ENCODE measurements at regions not wholly inside any gene's neighbourhood (a gene's known extent, or its start where the extent isn't known, plus 50 kb on each side); places are given as distances from the start of the nearest gene placed in this dataset.

DNA sequence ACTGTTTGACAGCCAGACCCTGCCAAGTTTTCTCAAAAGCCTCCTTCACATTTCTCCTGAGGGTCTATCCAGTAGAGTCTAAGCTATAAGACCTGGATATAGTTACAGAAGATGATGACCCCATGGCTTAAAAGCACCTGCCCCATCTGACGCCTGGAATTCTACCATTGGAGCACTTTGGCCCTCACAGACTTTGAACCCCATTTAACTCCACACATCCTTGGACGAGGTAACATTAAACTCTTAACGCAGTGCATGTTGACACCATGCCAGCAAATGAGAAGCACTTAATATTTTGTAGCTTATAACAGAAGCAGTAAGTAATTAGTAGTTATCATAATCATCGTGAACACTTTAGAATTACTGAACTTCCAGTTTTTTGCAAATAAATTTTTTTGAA, 61.9 kb upstream of the SMNDC1 start:
- Mint-ChIP-seq H3K9me3 (no peaks in the 10 kb centered on the region), H3K4me1 (peaks cover 36% of the 10 kb centered on the region), H3K27me3 (no peaks in the 10 kb centered on the region), H3K27ac (peak overlapping the region; percentile 83), H3K36me3 (ENCODE audit: low read depth) (no peaks in the 10 kb centered on the region), H3K4me3 (peak overlapping the region; percentile 84)
- no peak for ATAC-seq (replicated peaks)

DNA sequence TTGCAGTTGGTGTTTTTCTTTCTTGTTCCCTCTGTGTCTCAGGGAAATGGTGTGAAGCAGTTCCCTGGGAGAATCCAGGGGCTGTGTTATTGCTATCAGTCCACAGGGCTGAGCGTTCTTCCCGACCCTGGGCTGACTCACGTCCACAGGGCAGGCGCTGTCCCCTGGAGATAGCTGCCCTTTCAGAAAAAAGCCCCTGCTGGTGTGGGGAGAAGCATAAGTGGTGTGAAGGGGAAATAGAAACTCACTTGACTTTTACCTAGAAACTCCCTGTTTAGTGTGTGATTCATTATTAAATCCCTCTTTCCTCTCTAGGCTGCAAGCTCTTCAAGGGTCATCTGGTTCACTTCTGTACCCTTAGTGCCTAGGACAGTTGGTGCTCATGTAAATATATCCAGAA, 63.3 kb upstream of the SMNDC1 start:
- Mint-ChIP-seq H3K4me1 (peaks cover 37% of the 10 kb centered on the region), H3K27me3 (no peaks in the 10 kb centered on the region)

DNA sequence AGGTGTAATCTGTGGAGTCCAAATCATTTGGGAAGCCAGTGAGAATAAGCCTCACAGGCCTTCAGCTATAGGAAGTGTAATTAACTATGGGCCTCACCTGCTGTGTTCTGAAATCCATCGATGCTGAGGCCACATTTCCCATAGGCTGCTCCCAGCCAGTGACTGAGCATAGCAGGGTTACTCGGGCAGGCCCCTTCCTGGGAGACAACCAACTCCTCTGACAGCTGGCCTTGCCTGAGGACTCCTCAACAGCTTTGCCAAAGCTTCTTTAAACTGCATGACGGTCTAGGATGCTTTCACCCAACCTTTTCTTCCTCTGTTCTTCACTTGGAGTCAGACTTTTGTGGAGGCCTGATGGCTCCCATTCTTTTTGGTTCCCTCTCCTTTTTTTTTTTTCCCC, 63.8 kb upstream of the SMNDC1 start:
- no peak for ATAC-seq (replicated peaks)
- no peaks in the 10 kb centered on the region for H3K36me3 Mint-ChIP-seq (ENCODE audit: low read depth)
- peaks cover 33% of the 10 kb centered on the region for H3K4me1 Mint-ChIP-seq
- no peaks in the 10 kb centered on the region for H3K9me3 Mint-ChIP-seq
- peak overlapping the region; percentile 84 for H3K4me3 Mint-ChIP-seq
- H3K27ac Mint-ChIP-seq = peak overlapping the region; percentile 66
- no peaks in the 10 kb centered on the region for H3K27me3 Mint-ChIP-seq

More for the DNA sequence above, 63.3 kb upstream of the SMNDC1 start:
- Mint-ChIP-seq H3K36me3 (ENCODE audit: low read depth) (no peaks in the 10 kb centered on the region), H3K4me3 (peak overlapping the region; percentile 84), H3K27ac (peak overlapping the region; percentile 66), H3K9me3 (no peaks in the 10 kb centered on the region)
- peak; percentile 25 for ATAC-seq (replicated peaks)

DNA sequence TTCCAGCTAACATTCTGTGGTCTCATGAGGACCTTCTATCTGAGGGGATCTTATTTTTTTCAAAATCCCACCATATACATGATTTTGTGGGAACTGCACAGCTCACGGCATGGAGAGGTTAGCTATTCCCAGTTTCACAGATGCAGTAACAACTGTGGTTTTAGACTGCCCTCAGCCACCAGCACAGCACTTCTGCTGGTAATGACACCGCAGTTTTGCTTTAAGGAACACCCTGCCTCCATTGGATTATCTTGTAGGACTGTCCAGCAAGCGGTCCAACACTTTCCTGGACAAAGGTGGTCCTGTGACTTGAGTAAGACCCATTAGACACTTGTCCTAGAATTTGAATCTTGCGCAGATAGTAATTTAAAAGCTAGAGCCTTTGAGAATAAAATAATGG, 65.3 kb upstream of the SMNDC1 start:
- Mint-ChIP-seq H3K27me3 (no peaks in the 10 kb centered on the region), H3K9me3 (no peaks in the 10 kb centered on the region), H3K36me3 (ENCODE audit: low read depth) (no peaks in the 10 kb centered on the region), H3K27ac (no peak overlapping the region), H3K4me3 (no peak overlapping the region), H3K4me1 (peaks cover 24% of the 10 kb centered on the region)
- no peak for ATAC-seq (replicated peaks)

DNA sequence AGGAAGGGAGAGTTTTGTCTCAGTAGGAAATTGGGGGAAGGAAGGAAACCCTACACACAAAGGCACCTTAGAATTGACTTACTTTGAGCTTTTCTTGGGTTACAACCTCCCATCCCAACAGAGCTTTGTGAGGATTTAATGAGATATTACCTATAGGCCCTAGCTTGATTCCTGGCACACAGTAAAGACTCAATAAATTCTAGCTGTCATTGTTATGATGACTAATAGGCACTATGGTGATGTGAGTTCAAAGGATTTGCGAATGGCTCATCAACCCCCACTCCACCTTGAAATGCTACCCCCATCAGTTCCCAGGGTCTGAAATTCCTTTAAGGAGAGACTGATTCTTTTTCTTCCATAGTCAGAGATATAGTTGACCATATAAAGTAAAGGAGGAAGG, 67.9 kb upstream of the SMNDC1 start:
- Mint-ChIP-seq H3K27me3 (no peaks in the 10 kb centered on the region), H3K4me3 (peak overlapping the region; percentile 45), H3K4me1 (peaks cover 23% of the 10 kb centered on the region), H3K36me3 (ENCODE audit: low read depth) (no peaks in the 10 kb centered on the region), H3K9me3 (no peaks in the 10 kb centered on the region), H3K27ac (peak overlapping the region; percentile 52)
- peak; percentile 74 for ATAC-seq (replicated peaks)

DNA sequence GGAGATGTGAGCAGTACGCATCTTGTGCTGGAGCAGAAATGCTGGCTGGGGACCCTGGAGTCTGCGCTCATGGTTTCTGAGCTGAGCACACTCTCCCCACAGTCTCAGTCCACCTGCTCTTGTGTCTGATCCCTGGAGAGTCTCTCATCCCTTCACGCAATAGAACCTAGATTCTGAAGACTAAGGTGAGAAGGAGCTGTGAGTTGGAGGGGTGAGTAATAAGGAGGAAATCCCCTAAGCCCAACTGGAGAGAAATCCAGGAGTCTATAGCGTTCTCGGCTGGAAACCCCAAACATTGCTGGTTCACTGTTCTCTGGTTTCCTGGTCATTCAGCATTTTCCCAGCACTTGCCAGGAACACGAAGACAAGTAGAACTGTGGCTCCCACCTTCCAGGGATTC, 68.3 kb upstream of the SMNDC1 start:
- H3K4me1 Mint-ChIP-seq = peaks cover 21% of the 10 kb centered on the region
- no peaks in the 10 kb centered on the region for H3K9me3 Mint-ChIP-seq
- H3K4me3 Mint-ChIP-seq = peak overlapping the region; percentile 45
- H3K27me3 Mint-ChIP-seq = no peaks in the 10 kb centered on the region
- peak overlapping the region; percentile 52 for H3K27ac Mint-ChIP-seq
- peak; percentile 84 for ATAC-seq (replicated peaks)
- H3K36me3 Mint-ChIP-seq (ENCODE audit: low read depth) = no peaks in the 10 kb centered on the region

DNA sequence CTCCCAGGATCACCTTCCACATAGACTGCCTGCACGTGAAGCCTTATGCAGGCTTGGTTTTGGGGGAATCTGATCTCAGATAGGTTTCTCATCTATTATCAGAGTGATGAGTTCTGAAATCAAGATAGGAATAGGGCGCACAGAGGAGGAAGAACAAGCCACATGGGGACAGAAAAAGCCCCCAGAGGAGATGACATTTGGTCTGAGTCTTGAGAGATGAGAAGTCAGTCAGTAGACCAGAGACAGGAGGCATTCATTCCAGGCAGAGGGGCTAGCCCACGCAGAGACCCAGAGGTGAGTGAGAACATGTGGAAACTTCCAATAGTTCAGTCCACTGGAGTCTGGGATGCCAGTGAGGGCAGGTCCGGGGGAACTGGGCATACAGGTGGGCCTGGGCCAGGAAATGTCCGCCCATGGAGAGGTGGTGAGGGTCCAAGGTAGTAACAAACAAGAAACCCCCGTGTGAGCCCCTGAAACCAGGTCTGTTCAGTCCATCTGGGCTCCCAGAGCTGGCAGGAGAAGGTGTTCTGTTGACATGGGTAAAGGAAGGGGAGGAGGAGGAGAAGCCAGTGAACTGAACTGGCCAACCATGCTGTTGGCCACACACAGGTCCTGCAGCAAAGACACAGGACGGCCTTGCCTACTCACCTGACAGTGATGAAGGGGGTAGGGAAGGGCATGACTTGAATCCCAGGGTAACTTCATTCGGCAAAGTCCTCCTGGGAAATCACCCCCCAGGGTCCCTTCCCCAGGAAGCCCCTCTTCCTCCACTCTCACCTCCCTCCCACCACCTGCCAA, 69.3 kb upstream of the SMNDC1 start:
- no peaks in the 10 kb centered on the region for H3K27me3 Mint-ChIP-seq
- H3K27ac Mint-ChIP-seq = peak overlapping the region; percentile 7
- H3K4me3 Mint-ChIP-seq = no peak overlapping the region
- no peak for ATAC-seq (replicated peaks)
- no peaks in the 10 kb centered on the region for H3K36me3 Mint-ChIP-seq (ENCODE audit: low read depth)
- peaks cover 13% of the 10 kb centered on the region for H3K4me1 Mint-ChIP-seq
- no peaks in the 10 kb centered on the region for H3K9me3 Mint-ChIP-seq

DNA sequence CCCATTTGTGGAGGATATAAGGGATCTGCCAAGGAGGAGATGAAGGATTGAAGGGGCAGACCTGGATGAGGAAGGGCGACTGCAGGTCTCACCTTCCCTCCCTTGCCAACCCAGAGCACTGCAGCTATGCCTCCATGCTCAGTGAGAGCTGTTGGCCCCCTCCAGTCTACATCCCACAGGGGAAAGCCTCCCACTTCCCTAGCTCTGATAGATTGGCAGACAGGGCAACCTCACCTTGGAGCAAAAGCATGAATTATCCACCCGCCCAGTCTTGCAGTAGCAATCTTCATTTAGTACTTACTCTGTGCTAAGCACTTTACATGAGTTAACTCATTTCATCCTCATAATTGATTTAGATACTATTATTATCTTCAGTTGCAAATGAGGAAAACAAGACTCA, 70.4 kb upstream of the SMNDC1 start:
- Mint-ChIP-seq H3K9me3 (no peaks in the 10 kb centered on the region), H3K27me3 (no peaks in the 10 kb centered on the region), H3K4me1 (peaks cover 12% of the 10 kb centered on the region), H3K27ac (no peak overlapping the region), H3K36me3 (ENCODE audit: low read depth) (no peaks in the 10 kb centered on the region), H3K4me3 (no peak overlapping the region)
- ATAC-seq (replicated peaks) = no peak

DNA sequence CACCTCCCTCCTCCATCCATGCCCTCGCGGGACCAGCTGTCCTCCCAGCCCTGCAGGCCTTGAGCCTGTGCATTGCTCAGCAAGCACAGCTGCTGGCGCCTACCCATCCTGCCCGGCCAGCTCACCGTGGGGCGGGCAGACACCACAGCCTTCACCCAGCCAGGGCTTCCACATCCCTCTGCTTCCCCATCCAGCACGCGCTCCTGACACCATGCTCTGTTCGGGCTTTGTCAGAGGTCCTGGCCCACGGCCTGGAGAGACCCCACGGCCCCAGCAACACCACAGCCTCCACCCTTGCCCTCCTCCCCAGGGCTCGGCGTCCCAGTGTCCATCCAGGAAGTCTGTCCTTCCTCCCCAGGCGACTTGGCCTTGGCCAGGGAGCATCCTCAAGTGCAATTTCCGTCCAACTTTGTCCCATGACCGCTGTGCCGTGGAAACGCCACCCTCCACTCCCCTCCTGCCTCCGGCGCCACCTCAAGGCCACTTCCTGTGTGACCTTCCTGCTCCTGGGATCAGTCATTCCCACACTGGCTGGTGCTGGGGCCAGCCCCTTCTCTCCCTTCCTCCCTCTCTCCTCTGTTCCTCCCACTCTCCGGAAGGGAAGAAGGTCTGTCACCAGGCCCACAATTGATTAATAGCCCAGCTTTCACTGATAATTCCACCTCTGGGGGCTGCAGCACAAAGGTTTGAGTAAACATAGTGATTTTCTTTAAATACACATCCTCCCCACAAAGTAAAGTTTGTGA, 71.5 kb upstream of the SMNDC1 start:
- Mint-ChIP-seq H3K27ac (peak overlapping the region; percentile 69), H3K27me3 (no peaks in the 10 kb centered on the region), H3K4me1 (peaks cover 12% of the 10 kb centered on the region), H3K36me3 (ENCODE audit: low read depth) (no peaks in the 10 kb centered on the region), H3K9me3 (no peaks in the 10 kb centered on the region), H3K4me3 (no peak overlapping the region)
- no peak for ATAC-seq (replicated peaks)

DNA sequence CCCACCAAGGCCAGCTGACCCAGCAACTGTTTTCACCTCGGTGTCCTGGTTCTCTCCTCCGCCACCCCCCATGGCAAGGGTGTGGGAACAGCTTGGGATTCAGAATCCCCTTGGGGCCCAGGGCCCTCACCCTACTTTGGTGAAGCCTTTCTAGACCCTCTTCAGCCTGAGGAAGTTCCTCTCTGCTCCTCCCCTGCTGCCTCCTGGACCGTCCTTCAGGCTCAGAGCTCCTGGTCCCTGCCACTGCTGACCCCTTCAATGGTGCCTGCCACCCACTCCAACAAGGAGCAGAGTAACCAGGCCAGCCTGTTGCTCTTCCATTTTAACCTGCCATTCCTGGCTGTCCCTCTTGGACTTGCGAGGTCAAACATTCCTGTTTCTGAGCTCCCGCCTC, 72.0 kb upstream of the SMNDC1 start:
- H3K27me3 Mint-ChIP-seq = no peaks in the 10 kb centered on the region
- peak overlapping the region; percentile 69 for H3K27ac Mint-ChIP-seq
- H3K4me3 Mint-ChIP-seq = no peak overlapping the region
- H3K36me3 Mint-ChIP-seq (ENCODE audit: low read depth) = no peaks in the 10 kb centered on the region
- no peak for ATAC-seq (replicated peaks)
- H3K9me3 Mint-ChIP-seq = no peaks in the 10 kb centered on the region
- H3K4me1 Mint-ChIP-seq = peaks cover 12% of the 10 kb centered on the region

DNA sequence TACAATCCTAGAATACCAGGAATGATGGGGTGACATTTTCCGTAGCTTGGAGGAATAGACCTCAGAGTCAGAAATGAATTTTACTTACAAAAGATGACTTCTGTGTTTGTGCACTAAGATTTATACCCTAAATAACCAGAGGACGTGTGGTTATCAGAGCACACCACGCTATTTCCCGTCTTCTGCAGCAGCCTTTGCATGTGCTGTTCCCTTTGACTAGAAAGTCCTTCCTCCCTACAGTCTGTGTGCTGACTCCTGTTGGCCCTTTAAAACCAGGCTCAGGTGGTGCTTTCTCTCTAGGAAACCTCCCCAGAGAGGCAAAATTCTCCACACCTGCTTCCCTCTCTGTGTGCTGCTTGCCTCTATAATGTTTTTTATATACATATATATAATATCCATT, 73.3 kb upstream of the SMNDC1 start:
- H3K4me3 Mint-ChIP-seq = no peak overlapping the region
- H3K4me1 Mint-ChIP-seq = peaks cover 6% of the 10 kb centered on the region
- ATAC-seq (replicated peaks) = no peak
- no peaks in the 10 kb centered on the region for H3K36me3 Mint-ChIP-seq (ENCODE audit: low read depth)
- no peaks in the 10 kb centered on the region for H3K27me3 Mint-ChIP-seq
- H3K9me3 Mint-ChIP-seq = no peaks in the 10 kb centered on the region
- H3K27ac Mint-ChIP-seq = no peak overlapping the region

DNA sequence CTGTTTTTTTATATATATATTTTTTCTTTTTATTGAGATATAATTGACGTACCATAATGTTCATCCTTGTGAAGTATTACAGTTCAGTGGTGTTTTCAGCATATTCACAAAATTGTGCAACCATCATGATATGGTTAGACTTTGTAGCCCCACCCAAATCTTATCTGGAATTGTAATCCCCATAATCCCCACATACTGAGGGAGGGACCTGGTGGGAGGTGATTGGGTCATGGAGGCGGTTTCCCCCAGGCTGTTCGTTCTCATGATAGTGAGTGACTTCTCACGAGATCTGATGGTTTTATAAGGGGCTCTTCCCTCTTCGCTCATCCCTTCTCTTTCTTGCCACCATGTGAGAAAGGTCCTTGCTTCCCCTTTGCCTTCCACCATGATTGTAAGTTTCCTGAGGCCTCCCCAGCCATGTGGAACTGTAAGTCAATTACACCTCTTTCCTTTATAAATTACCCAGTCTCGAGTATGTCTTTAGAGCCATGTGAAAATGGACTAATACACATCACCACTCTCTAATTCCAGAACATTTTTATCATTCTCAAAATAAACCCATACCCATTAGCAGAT, 73.9 kb upstream of the SMNDC1 start:
- ATAC-seq (replicated peaks) = no peak
- H3K4me3 Mint-ChIP-seq = no peak overlapping the region
- H3K36me3 Mint-ChIP-seq (ENCODE audit: low read depth) = no peaks in the 10 kb centered on the region
- no peak overlapping the region for H3K27ac Mint-ChIP-seq
- no peaks in the 10 kb centered on the region for H3K27me3 Mint-ChIP-seq
- H3K9me3 Mint-ChIP-seq = no peaks in the 10 kb centered on the region
- H3K4me1 Mint-ChIP-seq = peaks cover 4% of the 10 kb centered on the region

DNA sequence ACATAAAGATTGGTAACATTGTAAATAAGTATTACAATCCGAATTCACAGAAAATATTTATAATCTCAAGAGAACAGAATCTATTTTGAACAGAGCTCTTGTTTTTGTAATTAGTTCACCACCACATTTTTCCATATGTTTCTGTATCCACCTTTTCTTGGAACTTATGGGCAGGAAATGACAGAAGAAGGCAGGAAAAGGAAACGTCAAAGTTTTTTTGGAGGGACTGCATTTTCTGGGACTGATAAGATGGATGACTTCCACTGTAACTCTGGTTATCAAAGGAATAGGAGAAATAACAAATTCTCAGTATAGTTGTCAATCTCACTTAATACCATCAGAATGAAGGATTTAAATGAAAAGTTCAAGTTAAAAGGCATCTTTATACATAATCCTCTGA, 75.1 kb upstream of the SMNDC1 start:
- H3K36me3 Mint-ChIP-seq (ENCODE audit: low read depth) = no peaks in the 10 kb centered on the region
- H3K4me3 Mint-ChIP-seq = no peak overlapping the region
- H3K27ac Mint-ChIP-seq = no peak overlapping the region
- no peak for ATAC-seq (replicated peaks)
- no peaks in the 10 kb centered on the region for H3K9me3 Mint-ChIP-seq
- peaks cover 4% of the 10 kb centered on the region for H3K4me1 Mint-ChIP-seq
- H3K27me3 Mint-ChIP-seq = no peaks in the 10 kb centered on the region

DNA sequence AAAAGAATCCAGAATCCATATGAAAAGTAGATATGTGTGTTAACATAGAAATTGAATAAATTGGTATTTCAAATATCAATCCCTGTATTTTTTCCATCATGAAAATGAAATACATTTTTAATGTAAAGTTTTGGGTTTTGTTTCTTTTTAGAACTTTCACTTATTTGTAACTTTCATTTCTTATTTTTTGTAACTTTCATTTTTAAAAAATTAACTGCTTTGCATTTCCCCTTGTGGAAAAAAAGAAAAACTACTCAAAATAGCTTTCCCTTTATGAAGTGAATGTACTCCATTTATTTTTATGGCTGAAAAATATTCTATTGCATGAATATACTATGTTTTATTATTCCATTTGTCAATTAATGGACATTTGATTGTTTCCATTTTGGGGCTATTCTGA, 75.6 kb upstream of the SMNDC1 start:
- no peaks in the 10 kb centered on the region for H3K9me3 Mint-ChIP-seq
- no peak overlapping the region for H3K4me3 Mint-ChIP-seq
- no peak for ATAC-seq (replicated peaks)
- peaks cover 4% of the 10 kb centered on the region for H3K4me1 Mint-ChIP-seq
- H3K27me3 Mint-ChIP-seq = no peaks in the 10 kb centered on the region
- H3K27ac Mint-ChIP-seq = no peak overlapping the region
- no peaks in the 10 kb centered on the region for H3K36me3 Mint-ChIP-seq (ENCODE audit: low read depth)

DNA sequence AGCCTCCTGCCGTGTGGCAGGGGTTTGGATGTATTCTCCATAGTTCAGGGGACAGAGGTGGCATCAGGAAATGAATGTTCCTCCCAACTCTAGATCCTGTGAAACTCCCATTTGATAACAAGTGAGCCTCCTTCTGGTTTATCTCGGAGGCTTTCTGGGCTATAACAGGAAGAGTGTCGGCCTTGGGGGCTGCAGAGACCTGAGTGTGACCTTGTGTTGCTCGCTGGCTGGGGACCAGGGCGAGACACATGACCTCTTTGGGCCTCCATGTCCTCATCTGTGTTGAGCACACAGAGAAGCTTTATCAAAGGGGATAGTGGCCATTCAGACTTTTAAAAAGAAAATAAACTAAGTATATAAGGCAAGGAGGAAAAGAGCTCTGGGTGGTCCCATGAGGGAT, 78.0 kb upstream of the SMNDC1 start:
- Mint-ChIP-seq H3K9me3 (no peaks in the 10 kb centered on the region), H3K36me3 (ENCODE audit: low read depth) (no peaks in the 10 kb centered on the region), H3K27me3 (no peaks in the 10 kb centered on the region), H3K27ac (peak overlapping the region; percentile 32), H3K4me3 (no peak overlapping the region), H3K4me1 (peaks cover 5% of the 10 kb centered on the region)
- ATAC-seq (replicated peaks) = no peak

All from activated T-helper 17 cell treated with anti-CD3 and anti-CD28 coated beads, Interleukin-2, amount 50 U/mL, for 72 hours (primary cell).